ENCODE measurements at regions not wholly inside any gene's neighbourhood (a gene's known extent, or its start where the extent isn't known, plus 50 kb on each side); places are given as distances from the start of the nearest gene placed in this dataset.

DNA sequence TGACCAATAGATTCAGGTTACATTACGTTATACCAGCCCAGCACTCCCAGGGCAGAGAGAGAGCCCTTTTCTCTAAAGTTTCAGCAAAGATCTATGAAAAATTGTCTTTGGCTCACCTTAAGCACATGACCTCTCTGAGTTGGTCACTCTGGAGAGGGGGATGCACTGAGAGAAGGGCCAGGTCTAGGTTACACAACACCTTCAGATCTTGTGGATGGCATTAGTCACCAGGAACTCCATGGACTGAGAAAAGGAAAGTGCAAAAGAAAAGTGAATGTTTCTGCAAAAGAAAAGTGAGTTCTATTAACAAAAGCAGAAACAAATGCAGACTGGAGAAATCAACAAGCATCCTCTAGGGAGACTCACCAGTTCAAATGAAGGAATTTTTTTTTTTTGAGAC, 253.3 kb upstream of the SALL1 start:
- no peak for DNase-seq

DNA sequence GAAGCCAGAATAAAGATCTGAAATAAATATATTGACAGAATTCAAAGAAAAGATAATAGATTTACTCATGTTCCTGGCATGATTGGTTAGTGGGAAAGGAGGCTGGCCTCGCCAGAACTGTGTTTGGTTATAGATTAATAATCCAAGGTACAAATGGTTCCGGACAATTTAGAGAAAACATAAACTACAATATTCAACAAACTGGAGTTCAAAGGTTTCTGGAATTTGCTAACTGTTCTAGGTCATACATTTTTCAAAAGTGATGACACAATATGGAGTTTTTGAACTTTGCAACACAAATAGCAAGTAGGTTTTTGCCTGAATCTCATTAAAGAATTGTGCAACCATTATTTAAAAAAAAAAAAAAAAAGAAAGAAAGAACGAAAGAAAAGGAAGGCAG, 251.7 kb upstream of the SALL1 start:
- no peak for DNase-seq

DNA sequence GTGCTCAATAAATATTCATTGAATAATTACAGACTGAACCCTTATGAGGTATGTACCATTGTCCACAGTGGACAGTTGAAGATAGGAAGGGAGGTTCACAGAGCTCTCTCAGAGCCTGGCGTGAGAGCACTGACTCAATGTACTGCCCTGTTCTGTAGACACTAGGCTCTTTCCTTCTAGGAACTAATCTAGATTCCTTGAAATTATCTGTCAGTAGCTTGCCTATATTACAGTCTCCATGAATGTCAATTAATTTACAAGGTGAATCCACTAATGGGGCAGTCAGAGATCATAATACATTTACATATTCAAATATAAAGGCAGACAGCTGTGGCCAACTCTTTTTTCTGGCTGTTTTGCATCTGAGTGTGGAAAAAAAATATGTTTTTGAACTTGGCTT, 251.2 kb upstream of the SALL1 start:
- DNase-seq: no peak

DNA sequence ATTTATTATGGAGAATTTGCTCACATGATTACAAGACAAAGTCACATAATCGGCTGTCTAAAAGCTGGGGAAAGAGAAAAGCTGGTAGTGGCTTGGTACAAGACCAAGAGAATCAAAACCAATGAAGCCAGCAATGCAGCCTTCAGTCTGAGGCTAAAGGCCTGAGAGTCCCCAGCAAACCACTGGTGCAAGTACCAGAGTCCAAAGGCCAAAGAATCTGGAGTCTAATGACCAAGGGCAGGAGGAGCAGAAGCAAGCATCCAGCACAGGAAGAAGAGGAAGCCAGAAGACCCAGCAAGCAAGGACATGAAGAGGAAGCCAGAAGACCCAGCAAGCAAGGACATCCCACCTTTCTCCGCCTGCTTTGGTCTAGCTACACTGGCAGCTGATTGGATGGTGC, 250.6 kb upstream of the SALL1 start:
- no peak for DNase-seq

DNA sequence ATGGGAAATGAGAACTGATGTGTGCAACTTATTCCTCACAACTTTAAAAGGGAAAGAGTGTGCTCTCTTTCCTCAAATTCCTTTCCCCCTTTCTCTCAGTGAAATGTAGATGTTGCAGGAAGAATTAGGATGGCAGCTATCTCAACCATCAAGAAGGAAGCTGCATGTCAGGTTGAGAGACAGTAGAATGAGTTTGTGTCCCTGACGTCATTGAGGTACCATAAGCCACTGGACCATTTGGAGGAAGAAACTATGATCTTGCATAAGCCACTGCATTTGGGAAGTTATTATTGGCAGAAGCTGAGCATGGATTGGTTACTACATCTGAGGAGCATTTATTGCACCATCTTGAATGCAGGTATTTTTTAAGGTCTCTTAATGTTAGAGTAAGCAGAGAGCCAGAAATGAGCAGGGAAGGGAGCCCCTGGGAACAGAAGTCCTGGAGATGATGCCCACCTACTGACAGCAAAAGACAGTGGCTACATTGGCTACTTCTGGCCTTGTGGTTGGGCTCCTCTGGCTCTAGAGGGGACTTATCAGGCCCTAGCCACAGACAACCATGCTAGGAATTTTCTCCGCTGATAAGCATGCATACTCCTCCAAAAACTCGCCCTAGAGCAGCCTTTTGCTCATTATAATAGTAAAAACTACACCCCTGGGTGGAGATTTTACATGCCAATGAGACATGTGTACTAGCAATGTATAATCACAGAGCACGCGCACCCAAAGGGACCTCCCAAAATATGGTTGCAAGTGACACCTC, 249.0 kb upstream of the SALL1 start:
- DNase-seq: no peak

DNA sequence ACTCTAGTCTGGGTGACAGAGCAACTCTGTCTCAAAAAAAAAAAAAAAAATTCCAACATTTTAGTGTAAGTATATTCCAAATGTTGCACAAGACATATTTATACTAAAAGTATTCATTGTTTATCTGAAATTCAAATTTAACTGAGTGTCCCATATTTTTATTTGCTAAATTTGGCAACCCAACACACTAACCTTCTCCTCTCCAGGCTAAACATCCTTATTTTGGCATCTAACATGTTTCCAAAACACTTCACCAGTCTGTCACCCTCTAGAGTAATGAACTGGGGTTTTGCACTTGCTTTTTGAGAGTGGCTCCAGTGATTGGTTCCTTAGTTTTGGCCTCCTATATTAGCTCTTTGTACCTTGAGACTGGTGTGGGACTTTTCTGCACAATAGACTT, 243.4 kb upstream of the SALL1 start:
- no peak for DNase-seq

DNA sequence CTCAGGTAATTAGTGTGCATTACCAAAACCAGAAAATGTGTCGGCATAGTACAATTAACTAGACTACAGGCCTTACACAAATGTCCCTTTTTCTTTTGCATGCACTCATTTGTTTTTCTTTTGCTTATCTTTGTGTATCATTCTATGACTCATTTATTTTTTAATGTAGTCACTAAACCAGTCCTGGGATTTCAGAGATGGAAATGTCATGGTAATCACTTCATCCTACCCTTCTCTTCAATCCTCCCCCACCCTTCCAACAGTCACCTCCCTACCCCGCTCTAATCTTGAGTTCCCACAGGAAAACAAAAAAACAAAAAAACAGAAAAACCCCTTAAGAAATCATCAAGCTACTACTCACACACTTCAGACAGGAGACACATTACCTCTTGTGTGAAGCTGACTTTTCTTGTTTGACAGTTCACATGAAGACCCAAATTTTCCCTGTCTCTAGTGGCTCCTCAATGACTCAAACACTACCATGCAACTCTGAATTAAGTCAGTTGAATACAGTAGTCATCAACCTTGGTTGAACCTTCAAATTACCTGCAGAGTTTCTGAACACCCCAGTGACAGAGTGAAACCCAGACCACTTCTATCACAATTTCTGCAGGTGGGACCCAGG, 242.4 kb upstream of the SALL1 start:
- DNase-seq: no peak

DNA sequence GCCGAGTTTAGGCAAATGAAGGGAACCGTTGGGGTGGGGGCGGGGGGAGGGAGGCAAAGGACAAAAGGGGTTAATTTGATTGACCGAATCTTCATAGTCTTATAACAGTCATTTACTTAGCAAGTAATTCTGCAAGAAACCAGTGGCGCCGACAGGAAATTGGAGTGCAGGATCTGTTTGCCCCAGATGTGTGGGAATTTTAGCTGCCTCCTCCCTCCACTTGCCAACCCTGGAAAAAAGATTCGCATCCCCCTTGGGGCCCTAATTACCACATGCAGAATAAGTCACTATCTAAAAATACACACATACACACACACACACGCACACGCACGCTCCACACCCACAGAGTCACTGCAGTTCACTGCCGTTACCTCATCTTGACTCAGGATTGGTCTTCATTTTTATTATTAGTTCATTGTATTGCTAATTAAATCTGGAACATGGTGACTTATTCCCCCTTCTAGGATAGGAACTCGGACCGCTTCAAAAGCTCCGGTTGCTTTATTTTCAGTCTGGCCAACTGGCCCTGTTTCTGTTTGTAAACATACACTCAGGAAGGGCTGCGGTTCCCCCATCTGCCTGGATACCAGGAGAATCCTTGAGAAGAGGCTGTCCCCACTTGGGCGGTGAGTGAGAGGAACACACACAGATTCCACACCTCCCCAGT, 241.6 kb upstream of the SALL1 start:
- no peak for DNase-seq

DNA sequence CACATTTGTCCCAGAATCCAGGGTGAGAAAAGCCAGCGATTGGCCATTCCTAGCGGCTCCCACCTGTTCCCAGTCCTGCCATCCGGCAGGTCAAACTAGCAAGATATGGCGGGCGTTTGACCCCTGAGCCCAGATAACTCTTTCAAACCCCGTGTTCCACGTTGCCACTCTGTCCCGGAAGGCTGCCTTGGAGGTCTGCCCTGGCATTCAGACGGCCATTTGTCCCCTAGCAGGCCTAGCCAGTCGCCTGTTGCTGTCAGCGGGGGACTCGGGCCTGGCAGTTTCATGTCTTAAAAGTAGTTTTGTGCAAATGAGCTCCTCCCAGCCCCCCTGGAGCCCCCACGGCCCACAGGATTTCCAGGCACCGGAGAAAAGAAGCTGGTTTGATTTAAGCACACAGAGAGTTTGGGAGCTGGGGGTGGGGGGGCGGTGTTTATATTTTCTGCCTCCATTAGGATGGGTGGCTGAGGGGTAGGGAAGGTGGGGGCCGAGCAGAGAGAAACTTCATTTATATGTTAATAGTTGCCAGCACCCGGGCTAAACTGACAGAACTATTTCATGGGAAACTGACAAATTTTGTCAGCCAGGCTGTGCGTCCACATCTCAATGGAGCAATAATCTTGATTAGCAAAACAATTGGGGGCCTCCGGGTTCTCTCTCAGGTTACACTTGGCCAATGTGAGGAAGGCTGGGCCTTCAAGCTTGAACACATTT, 240.9 kb upstream of the SALL1 start:
- no peak for DNase-seq

DNA sequence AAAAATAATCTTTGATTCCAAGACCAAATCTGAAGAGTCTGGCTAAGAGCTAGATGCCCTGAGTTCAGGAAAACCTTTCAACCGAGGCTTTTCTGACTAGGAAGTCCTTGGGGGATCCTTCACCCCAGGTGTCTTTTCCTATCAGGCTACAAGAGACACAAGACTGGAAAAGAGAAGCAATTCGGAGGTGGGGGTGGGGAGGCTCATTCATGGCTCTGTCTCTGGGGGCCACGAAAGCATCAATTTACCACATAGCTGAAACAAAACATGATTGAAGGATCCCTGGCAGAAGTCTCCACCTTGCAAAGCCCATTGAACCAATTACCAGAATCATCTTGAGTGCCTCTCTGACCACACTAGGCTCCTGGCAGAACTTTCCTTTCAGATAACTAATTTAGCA, 239.8 kb upstream of the SALL1 start:
- DNase-seq: no peak

DNA sequence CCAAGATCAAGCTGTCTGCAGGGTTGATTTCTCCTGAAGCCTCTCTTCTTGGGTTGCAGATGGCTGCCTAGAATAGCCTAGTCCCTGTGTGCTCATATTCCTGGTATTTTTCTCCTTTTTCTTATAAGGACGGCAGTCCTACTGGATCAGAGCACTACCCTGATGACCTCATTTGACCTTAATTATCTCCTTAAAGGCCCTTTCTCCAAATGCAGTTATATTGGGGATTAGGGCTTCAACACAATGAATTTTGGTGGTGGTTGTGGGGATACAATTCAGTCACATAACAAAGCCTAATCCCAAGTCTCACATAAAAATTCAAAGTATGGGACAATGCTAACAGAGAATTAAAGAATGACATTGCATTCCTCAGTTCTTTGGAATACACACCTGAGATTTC, 238.8 kb upstream of the SALL1 start:
- DNase-seq: no peak

DNA sequence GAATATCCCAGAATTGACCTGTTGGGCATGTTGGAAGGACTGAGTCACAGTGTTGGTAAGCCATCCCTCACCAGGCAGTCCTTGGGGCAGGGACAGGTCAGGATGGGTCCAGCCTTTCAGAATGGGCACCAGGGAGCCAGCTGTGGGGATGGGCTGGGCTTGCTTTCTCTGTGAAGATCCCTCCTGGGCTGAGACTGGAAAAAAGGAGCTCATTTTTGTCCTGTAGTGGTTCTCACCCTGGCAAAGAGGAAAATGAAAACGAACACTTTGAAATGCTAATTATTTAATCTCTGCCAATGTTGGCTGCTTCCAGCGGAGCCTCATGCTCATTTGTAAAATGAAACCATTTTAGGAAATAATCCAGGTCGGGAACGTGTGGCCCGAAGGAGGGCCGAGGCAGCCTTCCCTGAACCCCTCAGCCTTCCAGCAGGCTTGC, 237.5 kb upstream of the SALL1 start:
- DNase-seq: no peak

DNA sequence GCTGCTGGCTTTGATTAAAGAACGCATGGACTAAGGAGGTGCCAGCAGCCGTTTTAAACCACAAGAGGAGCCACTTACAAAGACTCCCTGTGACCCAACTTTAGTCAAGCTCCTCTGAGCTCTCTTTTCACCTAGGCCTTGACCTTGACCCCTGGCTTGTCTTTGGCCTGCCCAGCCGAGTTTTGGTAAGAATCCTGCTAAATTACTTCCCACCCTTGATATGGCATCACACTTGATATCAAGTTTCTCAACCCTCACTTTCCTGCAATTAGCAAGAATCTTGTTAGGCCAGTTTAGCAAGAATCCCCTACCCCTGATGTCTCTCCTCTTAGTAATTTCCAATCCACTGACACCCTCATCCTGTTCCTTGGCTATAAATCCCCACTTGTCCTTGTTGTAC, 232.8 kb upstream of the SALL1 start:
- DNase-seq: no peak

DNA sequence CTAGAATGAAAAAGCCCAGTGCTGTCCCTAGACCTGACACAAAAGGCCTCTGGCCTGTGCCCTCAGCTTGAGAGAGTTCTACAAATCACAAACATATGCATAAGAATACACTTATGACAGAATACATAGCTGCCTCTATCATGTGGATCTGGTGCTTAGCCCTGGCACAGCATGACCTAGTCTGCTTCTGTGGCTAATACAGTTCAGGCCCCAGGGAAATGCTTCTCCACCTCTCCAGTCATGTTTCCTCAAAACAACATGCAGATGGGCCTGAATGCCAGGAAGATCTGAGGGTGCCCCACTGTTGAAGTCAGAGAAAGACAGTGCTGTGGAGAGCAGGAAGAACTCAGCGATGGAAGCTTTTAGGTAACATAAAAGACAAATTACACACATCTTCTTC, 231.9 kb upstream of the SALL1 start:
- no peak for DNase-seq

DNA sequence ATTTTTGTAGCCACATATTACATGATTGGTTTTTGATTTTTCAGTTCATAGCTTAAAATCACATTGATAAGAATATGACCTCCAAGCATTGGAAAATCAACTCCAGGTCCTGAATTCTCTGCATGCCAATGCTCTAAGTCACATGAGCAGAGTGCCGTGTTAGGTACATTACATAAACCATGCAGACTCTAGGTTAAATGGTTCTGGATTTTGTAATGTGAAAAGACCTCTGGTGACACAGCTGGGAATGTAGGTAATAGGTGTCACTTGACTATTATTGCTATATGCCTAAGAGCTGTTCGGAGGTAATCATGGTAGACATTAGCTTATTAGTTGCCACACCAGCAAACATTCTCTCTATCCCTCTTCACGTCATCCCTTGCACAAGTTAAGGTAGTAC, 231.1 kb upstream of the SALL1 start:
- no peak for DNase-seq

DNA sequence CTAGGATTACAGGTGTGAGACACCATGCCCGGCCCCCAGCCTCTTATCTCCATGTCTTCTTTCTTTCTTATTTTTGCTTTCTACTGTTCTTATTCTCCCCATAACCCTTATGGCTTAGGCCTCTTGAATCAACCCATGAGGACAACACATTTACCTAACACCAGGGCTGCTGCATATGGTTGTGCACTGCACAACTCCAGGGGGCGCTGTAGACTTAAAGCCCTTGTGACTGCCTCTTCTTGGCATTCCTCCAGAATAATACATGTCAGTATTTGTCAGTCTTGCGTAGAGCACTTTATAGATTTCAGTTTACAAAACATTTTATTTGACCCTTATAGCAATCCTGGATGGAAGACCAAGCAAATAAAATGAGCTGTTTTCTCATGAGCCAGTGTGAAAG, 225.0 kb upstream of the SALL1 start:
- no peak for DNase-seq

DNA sequence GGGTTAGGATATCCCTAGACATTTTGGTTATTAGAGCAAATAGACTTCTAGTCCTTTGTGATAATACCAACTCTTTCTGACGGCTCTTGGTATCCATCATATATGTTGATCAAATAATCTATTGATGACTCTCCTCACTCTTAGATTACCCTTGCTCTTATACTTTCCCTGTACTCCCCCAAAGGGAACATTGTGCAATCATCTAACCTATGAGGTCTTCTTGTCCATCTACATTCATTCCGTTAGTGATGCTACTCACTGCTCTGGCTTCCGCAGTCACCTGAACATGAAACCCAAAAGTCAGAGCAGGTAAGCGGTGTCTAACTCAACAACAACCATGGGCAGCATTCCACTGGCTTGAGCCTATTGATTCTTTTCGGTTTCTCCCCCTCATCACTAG, 223.7 kb upstream of the SALL1 start:
- DNase-seq: no peak

DNA sequence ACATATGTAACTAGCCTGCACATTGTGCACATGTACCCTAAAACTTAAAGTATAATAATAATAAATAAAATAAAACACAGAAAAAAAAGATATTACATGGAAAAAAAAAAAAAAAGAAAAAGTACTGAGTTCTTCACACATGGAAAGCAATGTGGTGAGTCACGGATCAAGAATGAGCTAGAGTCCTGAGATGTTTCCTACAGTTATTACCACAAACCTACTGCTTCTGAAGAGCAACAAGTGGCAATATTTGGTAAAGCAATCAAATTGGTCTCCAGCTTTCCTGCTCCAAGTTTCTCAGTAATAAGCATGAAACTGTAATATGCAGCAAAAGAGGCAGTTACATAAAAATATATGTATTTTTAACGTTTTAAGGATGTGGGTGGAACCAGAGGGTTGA, 223.3 kb upstream of the SALL1 start:
- DNase-seq: no peak

DNA sequence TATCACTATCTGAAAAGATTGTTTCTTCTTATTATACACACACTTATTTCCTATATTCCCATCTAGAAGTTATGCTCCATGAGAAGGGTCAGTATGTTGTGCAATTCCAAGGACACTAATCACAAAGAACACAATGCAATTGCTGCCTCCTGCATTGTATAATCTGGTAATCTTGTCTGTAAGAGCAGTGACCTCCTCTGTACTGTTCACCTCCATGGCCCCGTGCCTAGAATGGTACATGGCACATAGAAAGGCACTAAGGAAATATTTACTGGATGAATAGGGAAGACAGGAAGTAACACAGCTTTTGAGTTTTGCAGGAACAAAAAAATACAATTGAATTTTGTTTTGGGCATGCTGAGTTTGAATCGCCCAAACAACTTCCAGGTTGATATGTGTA, 214.6 kb upstream of the SALL1 start:
- no peak for DNase-seq

DNA sequence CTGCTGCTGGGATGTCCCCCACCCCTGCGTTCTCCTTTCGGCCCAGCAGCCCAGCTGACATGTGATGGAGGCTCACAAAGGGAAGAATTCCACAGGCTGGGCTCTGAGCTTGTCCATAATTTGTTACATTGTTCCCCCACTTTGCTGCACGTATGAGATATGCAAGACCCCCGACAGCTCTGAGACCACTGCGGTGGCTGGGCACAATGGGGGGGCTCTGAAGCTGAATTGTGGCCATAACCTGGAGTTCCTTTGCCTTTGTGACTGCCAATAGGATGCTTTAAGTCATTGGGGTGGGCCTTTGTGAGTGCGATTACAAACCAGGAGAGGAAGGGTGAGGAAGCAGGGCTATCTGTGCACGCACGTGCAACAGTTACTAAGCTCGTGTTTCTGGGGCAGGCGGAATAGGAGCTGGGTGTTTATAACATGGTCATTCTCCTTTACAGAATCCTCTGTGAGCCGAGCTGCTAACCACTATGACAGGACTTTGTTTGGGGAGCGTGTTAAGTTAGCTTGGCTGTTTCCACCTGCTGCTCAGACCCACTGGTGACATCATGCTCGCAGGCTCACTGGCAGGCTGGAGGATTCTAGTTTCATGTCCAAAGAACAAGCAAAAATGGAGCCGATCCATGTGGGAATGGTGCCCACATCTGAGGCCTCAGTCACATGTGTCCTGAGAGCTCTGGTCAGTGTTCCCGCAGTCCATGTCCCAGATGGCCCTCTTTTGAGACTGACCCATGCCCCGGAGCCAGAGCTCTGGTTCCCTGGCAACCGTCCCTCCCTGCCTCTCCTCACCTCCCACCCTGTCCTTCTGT, 208.3 kb upstream of the SALL1 start:
- no peak for DNase-seq

DNA sequence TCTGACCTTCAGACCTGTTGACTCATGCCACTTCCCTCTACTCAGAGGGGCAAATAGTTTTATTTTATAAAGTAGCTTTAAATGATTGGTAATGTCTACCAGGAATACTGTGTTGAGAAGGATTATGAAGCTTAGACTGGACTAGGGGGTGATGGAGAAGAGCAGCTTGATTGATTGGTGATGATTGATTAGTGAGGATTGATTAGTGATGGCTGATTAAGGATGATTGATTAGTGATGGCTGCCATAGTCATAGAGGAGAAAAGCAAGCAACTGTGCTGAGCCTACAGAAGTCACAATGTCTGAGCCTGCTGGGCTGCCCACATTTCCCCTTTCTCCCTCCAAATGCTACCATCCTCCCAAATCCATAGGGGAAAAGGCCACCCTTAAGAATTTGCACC, 206.8 kb upstream of the SALL1 start:
- no peak for DNase-seq

DNA sequence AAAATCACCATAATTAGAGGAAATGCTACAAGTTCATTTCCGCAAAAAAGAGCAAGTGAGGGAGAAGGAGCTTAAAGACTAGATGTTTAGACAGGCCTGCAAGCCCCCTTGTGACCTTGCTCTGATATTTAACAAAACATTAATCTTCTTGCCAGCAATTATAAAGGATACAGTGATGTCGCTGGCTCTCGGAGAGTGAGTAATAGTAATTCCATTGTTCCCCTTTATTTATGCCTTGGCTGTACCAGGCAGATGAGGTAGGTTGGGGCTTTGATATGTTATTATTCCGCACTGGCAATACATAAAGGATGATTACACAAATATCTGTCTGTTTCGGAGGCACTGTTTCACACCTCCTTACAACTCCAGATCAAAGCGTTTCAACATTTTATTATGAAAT, 204.8 kb upstream of the SALL1 start:
- DNase-seq: no peak

DNA sequence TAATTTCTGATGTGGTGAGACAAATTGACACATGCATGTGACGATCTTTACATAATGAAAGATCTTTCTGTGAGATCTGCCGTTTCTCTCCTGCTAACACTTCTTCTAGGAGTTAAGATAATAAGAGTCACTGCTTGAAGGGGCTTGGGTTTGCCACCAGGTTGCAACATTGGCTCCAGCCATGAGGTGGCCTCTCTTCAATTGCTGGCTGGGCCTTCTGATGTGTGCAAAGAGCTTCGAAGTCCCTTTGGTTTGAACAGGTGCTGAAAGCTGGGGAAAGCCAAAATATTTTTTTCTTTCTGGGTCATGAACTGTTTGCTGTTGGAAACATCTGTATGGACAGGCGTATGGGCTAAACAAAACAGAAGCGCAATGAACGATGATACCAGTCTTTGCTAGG, 204.1 kb upstream of the SALL1 start:
- no peak for DNase-seq

Measured in stimulated activated CD4-positive, alpha-beta T cell treated with anti-CD3 and anti-CD28 coated beads, Interleukin-12 subunit alpha, Interleukin-12 subunit beta, amount 100 ng/mL, for 4 hours (primary cell).